ENCODE measurements at regions not wholly inside any gene's neighbourhood (a gene's known extent, or its start where the extent isn't known, plus 50 kb on each side); places are given as distances from the start of the nearest gene placed in this dataset.

DNA sequence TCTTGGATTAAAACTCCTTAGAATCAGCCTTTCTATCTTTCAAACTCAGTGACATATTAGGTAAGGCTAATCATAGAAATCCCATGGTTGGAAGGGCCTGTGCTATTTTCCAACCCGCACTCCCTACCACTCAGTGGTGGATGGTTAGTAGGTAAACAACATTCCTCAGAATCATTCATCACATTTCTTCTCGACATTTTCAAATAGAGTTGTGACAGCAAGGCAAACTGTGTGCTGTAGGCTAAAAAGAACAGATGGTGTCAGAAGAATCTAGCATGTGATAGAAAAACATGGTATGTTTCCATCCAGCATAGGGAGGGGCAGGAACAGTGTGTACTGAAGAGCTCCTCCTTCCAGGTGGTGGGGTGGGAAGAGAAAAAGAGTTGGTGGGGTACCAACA, 227.3 kb upstream of the NMUR2 start:
- no peak for TF ChIP-seq SP1 (IDR thresholded peaks at IDR 0.05; ENCODE audit: low read depth)
- TF ChIP-seq CTCF (IDR thresholded peaks at IDR 0.05 in 2 of 3, conservative IDR thresholded peaks at IDR 0.05 in 1 of 3; ENCODE audit: borderline replicate concordance in 1 of 3, insufficient read depth in 1 of 3, low read depth in 2 of 3, low read length in 2 of 3), result no peak
- no peak for TF ChIP-seq POLR2AphosphoS5 (IDR thresholded peaks at IDR 0.05; ENCODE audit: low read depth, low read length)
- TF ChIP-seq JUND (IDR thresholded peaks at IDR 0.05), result no peak
- TF ChIP-seq, protein P1, sequence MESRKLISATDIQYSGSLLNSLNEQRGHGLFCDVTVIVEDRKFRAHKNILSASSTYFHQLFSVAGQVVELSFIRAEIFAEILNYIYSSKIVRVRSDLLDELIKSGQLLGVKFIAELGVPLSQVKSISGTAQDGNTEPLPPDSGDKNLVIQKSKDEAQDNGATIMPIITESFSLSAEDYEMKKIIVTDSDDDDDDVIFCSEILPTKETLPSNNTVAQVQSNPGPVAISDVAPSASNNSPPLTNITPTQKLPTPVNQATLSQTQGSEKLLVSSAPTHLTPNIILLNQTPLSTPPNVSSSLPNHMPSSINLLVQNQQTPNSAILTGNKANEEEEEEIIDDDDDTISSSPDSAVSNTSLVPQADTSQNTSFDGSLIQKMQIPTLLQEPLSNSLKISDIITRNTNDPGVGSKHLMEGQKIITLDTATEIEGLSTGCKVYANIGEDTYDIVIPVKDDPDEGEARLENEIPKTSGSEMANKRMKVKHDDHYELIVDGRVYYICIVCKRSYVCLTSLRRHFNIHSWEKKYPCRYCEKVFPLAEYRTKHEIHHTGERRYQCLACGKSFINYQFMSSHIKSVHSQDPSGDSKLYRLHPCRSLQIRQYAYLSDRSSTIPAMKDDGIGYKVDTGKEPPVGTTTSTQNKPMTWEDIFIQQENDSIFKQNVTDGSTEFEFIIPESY (IDR thresholded peaks at IDR 0.05; ENCODE audit: extremely low read depth, insufficient replicate concordance, low read length), result no peak
- TF ChIP-seq ATF3 (IDR thresholded peaks at IDR 0.05), result no peak
- TF ChIP-seq EZH2phosphoT487 (IDR thresholded peaks at IDR 0.05; ENCODE audit: borderline replicate concordance), result no peak
- TF ChIP-seq POLR2A (IDR thresholded peaks at IDR 0.05; ENCODE audit: borderline replicate concordance, extremely low read depth, insufficient read depth, insufficient read length), result no peak
- TF ChIP-seq, protein P2, sequence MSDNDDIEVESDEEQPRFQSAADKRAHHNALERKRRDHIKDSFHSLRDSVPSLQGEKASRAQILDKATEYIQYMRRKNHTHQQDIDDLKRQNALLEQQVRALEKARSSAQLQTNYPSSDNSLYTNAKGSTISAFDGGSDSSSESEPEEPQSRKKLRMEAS (IDR thresholded peaks at IDR 0.05), result no peak
- TF ChIP-seq ZFX (IDR thresholded peaks at IDR 0.05), result no peak
- TF ChIP-seq YY1 (IDR thresholded peaks at IDR 0.05; ENCODE audit: extremely low read depth, insufficient replicate concordance, low read depth, low read length), result no peak
- TF ChIP-seq RAD21 (IDR thresholded peaks at IDR 0.05; ENCODE audit: low read depth), result no peak
- no peak for TF ChIP-seq REST (IDR thresholded peaks at IDR 0.05; ENCODE audit: low read depth)
- TF ChIP-seq FOSL1 (IDR thresholded peaks at IDR 0.05; ENCODE audit: low read depth), result no peak
